Hepatocyte (in vitro differentiated cells): ENCODE measurements at regions not wholly inside any gene's neighbourhood (a gene's known extent, or its start where the extent isn't known, plus 50 kb on each side); places are given as distances from the start of the nearest gene placed in this dataset.

Experiments used
- CTCF ChIP-seq: fragments of 200-600 bp; sonication (generic); IDR thresholded peaks from 2 replicates; pipeline ENCODE4 v1.5.1; 2016; ENCODE audit warnings: antibody characterized with exemption, mild to moderate bottlenecking; ENCODE audit not compliant: poor library complexity
- EZH2 ChIP-seq: fragments of 200-600 bp; sonication (generic); IDR thresholded peaks from 2 replicates; pipeline ENCODE4 v1.6.1; 2016; ENCODE audit warnings: antibody characterized with exemption, mild to moderate bottlenecking, borderline replicate concordance

GRCh38 chr2:155766342-155767115 lies 566.0 kb downstream of the NR4A2 start:
- TF ChIP-seq CTCF (no peak), EZH2 (no peak)
